Anterior cingulate cortex (tissue), 58 donors: ENCODE measurements at regions not wholly inside any gene's neighbourhood (a gene's known extent, or its start where the extent isn't known, plus 50 kb on each side); places are given as distances from the start of the nearest gene placed in this dataset.

ENCODE experiments used
- DNase-seq, 58 donors: peaks; one replicate each; lab custom pipeline; 2025; lab: John Stamatoyannopoulos, UW

DNA sequence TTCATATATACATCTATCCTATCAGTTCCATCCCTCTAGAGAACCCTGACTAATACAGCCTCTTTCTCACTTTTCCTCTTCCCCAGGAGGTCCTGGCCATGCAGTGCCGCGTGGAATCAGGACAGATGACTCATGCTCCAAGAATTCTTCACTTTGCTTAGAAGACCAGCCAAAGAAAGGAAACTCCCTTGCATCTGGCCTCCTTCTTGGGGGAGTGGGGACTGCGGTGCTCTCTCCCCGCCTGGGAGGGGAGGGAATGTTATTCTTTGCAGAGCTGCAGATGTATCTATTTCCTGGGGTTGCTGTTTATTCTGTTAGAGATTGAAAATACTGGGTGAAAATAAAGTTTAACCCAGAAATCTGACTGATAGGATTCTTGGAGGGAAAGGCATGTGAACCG lies 111.5 kb upstream of the SH3BP4 start:
- DNase-seq, result no peak

DNA sequence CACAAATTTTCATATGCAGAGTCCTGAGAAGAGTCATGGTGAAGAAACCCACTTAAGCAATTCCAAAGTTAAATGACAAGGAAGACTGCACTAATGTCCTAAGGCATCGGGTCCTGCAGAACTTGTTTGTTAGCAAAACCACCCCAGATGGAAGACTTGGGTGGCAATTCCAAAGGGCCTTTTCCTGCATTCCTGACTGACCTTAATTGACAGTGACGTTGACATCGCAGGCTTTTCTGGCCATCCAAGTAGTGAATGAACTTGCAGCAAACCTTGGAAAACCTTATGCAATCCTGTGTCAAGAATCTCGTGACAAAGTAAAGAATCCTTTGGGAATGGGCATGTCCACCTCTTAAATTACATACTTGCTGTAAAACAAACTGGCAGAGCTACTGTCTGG lies 112.5 kb upstream of the SH3BP4 start:
- DNase-seq, result no peak

DNA sequence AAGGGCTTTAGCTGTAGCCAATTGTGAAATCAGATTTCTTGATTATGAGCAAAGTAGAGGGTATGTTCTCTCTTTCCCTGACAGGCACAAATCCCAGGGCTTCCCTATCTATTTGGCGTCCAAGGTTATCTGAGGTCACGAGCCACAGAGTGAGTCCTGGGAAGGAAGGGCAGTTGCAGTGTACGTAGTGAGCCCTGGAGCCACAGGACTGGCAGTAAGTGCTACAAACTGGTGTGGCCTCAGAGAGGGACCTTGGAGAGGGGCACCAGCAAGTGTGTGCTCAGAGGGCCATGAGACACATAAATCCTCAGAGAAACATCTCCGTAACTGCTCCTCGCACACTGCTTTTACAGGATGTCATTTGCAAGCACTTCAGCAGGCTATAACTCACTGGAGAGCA lies 115.5 kb upstream of the SH3BP4 start:
- DNase-seq, result no peak

DNA sequence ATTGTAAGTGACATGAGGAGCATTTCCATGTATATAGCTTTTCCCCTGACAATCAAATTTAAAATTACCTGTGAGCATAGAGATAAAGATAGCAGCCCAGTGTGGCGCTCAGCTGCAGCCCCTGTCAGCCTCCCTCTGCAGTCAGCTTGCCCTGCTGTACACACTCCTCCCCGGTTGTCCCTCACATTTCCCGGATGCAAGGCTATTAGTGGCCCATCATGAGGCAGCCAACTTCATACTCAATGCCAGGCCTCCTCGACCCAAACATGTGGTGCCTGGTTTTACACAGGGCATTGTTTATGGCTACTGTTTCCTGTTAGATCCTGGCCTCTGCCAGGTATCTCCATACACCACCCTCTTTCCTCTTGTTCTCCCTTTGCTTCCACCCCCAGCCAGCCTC lies 116.1 kb upstream of the SH3BP4 start:
- DNase-seq, result no peak

DNA sequence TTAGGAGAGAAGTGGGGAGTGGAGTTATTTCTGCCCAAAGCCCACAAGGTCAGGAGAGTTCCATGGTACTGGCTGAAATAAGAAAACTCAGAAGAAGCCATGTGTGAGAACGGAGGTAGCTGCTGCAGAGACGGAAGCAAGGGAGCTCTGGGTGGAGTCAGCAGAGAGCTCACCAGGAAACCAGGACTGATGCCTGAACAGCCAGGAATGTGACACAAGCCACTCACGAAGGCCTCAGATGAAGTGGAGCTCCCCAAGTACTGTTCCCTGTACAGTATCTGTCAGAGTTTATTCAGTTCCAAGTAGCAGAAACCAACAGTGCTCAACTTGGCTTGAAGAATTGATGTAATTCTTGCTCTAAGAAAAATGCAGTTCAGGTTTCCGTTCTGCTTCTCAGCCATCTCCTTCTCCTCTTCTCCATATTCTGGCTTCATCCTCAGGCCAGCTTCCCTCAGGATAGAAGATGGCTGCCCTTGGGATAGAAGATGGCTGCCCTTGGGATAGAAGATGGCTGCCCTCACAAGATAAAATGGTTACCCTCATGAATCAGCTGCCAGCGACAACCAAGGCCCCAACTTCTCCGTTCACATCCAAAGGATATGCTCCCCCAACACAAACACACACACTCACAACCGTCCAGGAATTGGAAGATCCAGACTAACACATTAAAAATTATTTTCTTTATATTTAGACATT lies 117.4 kb upstream of the SH3BP4 start:
- DNase-seq, result no peak

DNA sequence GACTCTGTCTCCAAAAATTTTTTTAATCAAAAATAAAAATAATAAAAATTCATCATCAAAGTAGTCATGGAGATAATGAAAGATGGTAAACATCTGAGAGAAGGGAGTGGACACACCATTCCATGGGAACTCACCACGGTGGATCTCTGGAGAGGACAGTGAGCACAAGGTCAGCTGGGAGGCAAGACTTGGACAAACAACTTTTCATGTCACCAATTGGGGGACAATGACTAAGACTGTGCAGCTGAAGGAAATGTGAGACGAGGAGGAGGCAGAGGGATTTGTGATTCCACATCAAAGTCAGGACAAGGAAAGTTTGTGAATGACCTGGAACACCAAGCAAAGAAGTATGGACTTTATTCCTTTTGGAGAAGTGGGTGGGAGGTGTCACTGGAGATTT lies 121.0 kb upstream of the SH3BP4 start:
- no peak for DNase-seq

DNA sequence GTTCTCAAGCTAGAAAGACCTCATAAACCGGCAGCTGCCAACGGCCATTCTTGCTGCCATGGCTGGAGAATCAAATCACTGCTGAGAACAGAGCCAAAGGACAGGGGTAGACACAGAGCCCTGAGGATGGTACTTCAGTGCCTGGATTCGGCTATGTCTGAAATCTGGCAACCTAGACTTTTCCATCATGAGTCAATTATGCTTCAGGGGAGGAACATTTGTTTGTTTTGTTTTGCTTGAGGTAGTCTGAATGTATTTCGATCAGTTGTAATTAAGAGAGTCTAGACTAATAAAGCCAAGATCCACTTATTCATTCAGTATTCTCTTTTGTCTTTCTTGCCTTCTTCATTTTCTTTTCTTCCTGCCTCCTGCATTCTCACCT lies 122.8 kb upstream of the SH3BP4 start:
- no peak for DNase-seq

DNA sequence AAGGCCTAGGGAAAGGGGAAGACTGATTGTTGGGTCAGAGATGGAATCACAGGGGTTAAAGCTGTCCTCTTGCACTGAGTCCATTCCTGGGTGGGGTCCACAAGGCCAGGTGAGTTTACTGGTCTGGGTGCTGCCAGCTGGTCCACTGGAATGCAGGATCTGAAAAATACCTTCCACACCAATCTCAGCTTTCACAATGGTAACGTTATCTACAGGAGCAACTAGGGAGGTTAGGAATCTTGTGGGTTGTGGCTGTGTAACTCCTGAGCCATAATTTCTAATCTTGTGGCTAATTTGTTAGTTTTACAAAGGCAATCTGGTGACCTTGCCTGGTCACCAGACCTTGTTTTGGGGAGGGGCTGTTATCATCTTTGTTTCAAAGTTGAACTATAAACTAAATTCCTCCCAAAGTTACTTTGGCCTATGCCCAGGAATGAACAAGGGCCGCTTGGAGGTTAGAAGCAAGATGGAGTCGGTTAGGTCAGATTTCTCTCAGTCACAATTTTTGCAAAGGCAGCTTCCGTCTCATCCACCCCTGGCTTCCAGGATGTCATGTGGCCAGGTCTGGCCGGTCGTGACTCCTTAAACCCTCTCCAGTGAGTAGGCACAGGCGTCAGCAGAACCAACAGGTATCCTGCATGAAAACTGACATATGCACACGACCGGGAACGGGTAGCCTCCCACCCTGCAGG lies 123.3 kb upstream of the SH3BP4 start:
- no peak for DNase-seq

DNA sequence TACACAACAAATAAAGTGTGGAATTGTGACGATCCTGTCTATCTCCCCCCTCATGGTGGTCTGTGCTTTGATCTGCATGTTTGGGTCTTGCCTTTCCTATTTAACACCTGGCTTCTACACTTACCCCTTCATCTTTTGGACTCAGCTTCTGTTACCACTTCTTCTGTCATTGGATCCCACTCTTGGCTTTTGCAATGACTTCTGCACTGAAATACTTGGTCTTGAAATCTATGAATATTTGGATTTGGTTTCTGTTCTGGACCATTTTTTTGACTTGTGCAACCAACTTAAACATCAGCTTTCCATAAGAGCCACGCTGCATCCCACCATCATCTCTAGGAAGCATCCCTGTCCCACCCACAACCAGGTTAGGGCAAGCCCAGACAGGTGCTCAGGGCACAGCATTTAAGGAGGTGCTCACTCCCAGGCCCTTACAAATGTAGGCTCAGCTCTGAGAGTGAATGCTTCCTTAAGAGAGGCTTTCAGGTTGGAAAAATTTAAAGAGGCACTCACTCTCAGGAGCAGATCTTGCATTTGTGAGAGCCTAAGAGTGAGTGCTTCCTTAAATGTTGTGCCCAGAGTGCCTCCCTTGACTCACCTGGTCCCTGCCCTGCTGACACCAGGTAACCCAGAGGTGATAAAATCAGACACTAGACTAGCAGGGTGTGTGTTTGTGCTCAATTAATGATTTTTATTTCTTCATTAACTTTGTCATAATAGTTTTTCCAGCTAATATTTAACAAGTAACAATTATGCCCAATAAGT lies 124.5 kb upstream of the SH3BP4 start:
- no peak for DNase-seq

DNA sequence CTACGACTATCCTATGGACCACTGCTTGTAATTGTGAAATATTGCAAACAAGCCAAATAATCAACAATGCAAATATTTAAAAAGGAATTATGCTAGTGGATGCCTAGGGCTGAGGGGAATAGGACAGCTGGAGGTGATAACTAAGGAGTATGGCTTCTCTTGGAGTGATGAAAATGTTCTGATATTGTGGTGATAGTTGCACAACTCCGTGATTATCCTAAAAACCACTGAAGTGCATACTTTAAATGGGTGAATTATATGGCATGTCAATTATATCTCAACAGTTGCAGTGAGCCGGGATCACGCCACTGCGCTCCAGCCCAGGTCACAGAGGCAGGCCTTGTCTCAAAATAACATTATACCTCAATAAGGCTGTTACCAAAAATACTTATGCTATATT lies 125.1 kb upstream of the SH3BP4 start:
- DNase-seq, result no peak

DNA sequence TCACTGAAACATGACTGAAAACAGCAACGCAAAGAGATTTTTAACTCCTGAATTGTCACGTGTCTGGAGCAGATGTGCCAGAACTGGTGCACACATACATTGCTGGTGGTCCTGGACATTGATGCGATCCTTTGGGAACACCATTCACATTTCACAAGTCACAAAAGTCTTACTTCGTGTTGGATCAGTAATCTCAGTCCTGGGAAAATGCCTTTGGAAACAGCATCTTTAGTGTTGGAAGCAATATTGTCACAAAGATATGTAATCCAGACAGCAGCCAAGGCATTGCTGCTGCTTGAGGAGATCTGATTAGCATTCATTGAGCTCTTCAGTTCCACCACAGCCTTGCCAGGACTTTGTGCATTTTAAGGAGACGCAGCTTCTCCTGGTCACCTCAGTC lies 126.2 kb upstream of the SH3BP4 start:
- DNase-seq, result no peak

DNA sequence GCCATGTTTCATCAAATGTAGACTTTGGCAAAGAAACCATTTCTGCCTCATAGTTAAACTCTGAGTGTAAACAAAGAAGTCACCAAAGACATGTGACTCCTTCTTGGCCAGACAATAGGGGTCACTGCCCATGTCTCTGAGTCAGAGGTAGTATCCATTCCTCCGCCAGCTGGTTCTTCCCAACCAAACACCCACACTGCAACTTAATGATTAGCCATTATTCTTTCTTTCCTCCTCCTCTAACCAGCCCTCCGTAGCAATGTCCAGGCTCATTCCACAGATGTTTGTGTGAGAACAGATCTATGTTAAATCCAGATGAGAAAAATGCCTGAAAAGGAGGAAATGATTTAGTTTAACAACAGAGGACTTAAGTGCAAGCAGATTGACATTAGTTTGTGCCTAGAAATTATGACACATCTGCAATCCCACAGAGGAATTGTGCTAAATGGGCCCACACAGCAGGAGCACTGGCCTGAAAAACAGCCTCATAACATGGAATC lies 127.9 kb upstream of the SH3BP4 start:
- no peak for DNase-seq

DNA sequence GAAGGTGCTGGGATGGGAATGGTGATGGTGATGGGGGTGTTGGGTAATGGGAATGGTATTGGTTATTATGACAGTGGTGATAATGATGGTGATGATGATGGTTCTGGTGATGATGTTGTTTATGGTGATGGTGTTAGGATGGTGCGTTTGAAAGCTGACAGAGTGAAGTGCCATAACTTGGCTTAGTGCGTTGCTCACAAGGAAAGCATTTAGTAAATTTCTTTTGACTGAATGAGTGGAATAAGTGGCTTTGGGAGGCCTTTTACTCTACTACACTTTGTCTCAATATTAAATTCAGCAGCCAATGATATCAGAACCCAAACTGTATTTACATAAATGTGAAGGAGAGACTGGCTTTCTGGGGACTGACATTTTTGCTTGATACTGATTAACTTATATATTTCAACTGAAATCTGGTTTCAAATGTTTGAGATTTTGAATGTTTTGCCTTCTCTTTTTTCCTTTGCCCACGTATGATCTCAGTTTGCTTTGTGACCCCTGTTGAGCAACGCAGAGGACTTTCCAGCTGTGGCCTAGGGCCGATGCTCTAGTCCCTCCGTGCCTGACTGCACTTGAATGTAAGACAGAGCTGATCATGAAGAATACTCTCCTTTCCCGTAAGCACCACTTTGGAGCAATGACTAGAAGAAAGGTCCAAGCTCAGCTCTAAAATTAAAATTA lies 128.5 kb upstream of the SH3BP4 start:
- no peak for DNase-seq

DNA sequence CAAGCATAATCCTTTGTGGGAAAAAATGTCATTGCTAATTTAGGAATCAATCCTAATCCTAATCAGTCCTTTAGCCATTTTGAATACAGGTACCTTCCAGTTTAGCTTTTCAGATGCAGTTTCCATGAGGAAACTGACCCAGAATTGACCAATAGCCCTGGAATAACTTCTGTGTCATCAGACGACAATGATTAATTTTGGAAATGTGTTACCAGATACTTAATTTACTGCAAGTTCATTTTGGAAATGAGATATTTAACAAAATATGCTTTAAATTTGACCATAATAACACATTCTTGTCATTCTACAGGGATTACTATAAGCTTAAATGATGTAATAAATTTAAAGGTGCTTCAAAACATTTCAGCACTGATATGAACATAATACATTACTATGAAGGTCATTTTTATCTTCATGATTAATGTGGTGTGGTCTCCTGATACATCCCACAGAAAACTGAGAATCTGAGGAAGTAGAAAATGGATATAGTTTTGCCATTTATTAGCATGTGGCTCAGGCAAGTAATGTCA lies 129.8 kb upstream of the SH3BP4 start:
- DNase-seq, result no peak

DNA sequence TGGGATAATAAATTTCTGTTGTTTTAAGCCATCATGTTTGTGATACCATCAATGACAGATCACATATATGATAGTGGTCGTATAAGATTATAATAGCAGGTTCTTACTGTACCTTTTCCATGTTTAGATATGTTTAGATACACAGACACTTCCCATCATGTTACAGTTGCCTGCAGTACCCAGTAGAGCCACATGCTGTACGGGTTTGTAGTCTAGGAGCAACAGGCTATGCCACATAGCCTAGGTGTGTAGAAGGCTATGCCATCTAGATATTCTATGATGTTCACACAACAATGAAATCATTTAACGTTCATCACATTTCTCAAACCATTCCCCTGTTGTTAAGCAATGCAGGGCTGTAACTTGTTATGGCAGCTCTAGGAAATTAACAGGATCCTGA lies 132.9 kb upstream of the SH3BP4 start:
- DNase-seq, result no peak

DNA sequence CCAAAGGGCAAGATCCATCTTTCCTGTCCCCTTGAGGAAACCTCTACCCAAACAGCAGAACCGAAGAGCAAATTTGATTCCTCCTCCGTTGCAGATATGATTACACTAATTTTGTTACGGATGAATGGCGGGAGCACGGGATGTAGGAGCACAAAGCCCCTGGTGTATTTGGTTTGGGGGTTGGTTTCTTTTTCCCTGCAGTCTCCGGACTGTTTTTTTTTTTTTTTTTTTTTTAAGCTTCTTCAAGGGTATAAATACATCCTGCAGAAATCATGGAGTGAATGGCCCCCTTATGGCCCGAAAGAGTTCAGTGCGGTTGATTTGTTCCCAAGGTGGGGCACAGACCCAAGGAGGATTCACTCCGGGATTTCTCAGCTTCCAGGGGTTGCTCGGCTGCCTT lies 135.3 kb upstream of the SH3BP4 start:
- no peak for DNase-seq

DNA sequence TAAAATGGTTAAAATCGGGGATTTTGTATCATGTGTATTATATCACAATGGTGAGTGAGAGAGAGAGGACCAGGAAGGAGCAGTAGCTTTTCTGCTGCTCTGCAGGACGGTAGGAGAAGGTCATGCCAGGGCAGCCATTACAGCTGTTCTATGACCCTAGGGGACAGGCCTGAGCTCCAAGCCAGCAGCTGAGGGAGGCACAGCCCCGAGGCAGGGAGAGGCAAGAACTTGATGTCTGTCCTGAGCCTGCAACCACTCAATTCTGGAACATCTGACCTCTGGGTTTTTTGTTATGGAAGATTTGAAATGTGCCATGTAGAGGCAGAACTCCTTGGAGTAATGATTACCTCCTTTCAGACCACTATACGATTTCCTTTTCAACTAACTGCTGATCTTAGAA lies 135.8 kb upstream of the SH3BP4 start:
- no peak for DNase-seq

DNA sequence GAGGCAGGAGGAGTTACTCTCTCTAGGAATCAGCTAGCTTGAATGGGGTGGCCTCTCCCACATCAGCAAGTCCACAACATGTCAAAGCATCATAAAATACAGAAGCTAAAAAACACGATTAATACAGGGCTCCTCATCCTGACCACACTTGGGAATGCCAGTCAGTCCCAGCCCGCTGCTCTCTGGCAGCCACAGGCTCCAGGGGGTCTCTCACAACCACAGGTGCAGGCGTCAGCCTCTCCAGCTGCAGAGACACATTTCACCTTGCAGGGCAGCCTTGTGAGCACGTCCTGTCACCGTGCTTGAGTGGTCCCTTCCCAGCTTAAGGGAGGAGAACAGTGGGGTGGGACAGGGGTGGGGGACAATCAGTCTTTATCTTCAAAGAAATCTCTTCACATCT lies 137.4 kb upstream of the SH3BP4 start:
- DNase-seq, result no peak

DNA sequence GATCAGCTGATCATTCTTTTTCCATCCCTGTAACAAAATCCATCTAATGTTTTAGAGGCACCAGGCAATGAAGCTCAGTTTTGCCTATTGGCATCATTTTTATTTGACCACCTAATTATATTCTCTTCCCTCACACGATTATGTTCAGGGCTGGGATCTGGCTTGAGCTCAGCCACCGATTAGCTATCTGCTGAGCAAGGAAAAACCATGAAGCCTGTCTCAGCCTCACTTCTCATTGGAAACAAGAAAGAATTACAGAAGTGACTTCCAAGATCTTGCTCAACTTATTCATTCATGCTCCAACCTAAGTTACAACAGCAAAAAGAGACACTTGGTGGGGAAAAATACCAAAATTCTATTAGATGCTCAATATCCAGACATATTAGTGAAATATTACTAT lies 139.0 kb upstream of the SH3BP4 start:
- no peak for DNase-seq

DNA sequence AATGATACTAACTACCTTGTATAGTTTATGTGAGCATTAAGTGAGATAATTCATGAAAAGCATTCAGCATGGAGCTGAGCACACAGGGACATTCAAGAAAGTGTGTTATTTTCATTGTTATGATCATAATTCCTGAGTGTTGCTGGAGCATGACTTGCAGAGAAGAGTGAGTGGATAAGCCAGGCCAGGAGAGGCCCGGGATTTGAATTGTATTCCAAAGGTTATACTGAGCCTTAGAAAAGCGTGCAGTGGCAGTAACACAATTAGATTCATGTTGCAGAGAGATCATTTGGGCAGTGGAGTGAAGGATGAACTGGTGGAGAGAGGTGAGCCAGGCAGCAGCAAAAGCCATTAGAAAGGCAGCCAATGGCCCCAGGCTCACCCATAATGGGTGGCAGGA lies 142.9 kb upstream of the SH3BP4 start:
- no peak for DNase-seq

DNA sequence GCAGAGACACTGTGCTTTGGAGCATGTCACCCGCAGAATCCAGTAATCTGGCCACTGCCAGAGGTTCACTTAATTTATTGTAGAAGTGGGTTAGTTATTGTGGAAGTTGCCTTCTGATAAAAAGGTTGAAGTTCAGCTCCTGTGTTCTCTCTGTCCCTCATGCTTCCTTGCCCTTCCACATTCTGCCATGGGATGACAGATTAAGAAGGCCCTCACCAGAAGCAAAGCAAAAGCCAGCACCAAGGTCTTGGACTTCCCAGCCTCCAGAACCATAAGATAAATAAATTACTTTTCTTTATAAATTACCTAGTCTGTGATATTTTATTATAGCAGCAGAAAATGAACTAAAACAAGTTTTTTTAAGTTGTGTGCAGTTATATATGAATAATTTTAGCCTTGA lies 145.0 kb upstream of the SH3BP4 start:
- DNase-seq, result no peak
